ENCODE measurements at regions not wholly inside any gene's neighbourhood (a gene's known extent, or its start where the extent isn't known, plus 50 kb on each side); places are given as distances from the start of the nearest gene placed in this dataset.
"Not testable (repeated sequence)": the region's sequence is repeated elsewhere in the genome, so short reads cannot be mapped to it uniquely, and the experiment has no call there.

DNA sequence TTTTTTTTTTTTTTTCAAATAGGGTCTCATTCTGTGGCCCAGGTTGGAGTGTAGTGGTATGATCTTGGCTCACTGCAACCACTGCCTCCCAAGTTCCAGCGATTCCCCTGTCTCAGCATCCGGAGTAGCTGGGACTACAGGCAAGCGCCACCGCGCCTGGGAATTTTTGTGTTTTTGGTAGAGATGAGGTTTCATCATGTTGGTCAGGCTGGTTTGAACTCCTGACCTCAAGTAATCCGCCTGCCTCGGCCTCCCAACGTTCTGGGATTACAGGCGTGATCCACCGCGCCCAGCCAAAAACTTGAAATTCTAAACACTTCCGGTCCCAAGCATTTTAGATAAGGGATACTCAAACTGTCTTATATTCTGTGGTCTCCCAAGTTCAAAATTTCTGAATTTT is 718.9 kb upstream of the MEF2C start:
- no peak for DNase-seq

DNA sequence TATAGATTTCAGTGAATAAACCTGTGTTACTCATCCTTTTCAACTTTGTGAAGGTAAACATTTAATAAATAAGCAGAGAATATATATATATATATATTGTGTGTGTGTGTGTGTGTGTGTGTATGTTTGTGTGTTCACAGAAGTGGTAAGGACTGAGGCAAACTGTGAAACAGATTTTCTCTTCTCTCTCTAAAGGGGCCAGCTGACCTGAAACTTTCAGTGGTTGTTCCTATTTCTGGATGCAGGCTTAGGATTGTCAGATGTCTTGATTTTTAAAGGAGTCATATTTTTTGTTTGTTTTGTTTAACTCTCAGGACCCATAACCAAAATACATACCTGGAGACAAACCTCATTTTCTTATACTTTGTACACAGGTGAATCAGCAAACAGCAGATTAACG is 714.9 kb upstream of the MEF2C start:
- DNase-seq, result no peak

DNA sequence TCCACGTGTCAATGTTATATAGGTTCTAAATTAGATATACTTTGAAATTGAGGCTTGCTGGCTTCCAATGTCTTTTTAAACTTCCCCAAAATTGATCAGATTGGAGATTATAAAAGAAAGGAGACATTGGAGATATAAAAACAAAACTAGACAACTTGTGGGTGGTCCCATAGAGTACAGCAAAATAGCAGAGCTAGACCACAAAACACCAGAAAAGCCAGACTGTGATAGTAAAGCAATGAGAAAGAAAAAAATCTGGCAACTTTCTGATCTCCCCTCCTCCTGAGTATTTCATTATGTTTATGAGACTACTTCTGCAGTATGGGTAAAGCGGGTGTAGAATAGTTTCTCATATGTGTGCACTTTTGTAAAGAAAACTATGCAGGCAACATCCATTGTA is 713.8 kb upstream of the MEF2C start:
- no peak for DNase-seq

DNA sequence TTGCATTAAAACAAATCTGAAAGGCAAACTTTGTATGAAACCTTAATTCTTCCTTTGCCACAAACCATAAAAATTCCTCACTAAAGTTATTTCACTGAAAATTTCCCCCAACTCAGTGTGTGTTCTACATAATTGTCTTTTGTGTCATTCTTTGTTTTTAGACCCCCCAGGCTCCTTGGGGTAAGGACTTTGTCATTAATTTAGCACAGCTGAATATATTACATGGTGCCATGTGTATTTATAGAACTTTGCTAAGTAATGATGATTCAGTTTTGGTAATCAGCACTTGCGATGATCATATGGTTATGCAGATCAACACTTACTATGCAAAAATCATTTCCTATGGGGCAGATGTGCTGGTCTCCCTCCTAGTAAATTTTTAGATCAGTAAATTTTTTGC is 712.1 kb upstream of the MEF2C start:
- no peak for DNase-seq

DNA sequence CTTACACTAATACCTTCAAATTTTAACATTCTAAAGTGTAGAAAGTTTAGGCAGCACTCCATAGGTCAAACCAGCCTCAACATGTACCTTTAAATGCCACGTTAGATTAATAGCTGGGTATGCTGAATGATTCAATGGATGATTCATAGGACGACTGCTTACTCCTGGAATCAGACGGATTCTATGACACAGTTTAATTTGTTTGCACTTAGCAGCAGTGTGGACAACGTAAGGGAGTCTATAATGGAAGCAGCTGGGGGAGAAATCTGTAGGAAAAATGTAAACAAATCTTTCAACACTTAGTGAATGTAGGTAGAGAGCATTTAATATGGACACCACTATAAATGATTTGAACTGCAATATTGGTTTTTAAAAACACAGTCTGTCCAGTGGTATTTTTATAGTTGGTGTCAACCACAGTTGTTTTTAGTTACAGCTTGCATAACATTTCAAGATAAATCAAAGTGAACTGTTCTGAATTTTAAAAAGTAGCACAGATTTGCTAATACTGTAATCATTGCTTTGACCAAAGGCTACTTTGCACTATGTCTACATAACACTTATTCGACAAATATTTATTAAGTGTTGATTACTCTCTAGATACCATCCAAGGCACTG is 701.5 kb upstream of the MEF2C start:
- DNase-seq, result no peak

DNA sequence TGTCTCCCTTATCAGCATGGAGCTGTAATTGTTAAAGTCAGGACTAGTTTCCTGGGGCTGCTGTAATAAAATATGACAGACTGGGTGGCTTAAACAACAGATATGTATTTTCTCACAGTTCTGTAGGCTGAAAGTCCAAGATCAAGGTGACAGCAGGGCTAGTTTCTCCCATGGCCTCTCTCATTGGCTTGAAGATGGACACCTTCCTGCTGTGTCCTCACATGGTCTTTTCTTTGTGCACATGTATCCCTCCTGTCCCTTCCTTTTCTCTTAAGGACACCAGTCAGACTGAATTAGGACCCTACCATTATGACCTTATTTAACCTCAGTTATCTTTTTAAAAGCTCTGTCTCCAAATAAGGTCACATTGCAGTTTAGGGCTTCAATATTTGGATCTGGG is 700.5 kb upstream of the MEF2C start:
- DNase-seq, result no peak

DNA sequence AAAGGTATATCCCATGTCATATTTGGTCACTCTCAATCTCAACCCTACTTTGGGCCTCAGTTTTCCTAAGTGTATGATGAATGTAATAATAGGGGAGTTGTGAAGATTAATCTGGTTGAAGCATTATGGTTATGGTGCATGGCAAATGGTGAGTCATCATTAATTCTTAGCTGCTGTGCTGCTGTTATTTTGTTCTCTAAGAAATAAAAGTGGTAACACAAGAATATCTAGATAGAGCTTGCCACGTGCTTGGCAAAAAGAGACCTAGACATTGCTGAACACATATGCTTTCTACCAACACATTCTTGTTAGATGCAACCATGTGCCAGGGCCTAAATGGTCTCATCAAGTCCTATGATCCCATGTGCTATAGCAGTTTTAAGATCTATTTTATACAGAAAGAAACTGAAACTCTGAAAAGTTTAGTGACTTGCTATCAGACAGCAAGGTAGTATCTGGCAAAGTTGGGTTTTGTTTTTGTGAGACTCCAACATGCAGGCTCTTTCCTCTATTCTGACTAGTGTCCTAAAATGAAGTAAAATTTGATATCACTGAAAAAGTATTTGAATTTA is 699.9 kb upstream of the MEF2C start:
- no peak for DNase-seq

DNA sequence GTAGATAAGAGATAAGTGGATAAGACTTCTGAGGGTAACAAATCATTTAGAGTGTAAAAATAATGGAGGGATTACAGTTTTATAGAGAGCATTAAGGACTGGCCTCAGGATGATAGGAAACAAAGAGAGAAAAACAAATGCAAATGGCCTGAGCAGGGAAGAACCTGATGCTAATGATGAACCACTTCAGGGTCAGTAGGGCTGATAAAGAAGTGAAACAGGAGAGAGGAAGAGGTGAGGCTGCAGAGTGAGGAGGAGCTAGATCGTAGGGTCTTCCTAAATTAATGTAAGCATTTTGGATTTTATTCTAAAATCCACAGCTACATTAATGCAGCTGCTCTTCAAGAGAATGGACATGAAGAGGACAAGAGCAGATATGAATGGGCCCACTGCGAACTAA is 698.0 kb upstream of the MEF2C start:
- DNase-seq, result no peak

DNA sequence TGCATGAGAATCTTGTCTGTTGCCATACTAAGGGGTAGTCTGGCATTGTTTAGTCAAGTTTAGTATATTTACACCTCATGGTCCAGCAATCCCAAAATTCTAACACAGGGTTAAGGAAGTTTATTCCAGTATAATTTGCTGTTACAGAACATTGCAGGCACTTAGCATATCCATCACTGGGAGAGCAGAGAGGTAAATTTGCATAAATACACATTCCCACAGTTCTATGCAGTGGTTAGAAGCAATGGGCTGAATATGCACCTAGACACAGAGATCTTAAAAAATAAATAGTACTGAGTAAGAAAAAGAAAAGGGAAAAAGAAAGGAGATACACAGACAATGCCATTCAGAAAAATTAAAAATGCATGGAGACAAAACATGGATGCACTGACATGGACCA is 692.3 kb upstream of the MEF2C start:
- no peak for DNase-seq

DNA sequence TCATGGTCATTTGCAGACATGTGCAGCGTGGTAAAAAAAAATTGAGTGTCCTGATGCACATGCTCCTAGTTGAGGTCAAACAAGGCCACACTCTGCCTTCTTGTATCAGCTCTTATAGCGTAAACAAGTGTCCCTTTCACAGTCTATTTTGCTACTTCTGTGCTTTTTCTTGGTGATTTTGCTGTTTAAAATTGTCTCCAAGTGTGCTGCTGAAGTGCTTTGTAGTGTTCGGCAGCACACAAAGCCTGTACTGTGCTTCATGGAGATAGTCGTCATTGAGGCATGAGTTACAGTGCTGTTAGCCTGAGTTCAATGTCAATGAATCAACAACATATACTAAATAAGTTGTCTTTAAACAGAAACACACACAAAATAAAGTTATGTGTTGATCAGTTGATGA is 690.4 kb upstream of the MEF2C start:
- no peak for DNase-seq

DNA sequence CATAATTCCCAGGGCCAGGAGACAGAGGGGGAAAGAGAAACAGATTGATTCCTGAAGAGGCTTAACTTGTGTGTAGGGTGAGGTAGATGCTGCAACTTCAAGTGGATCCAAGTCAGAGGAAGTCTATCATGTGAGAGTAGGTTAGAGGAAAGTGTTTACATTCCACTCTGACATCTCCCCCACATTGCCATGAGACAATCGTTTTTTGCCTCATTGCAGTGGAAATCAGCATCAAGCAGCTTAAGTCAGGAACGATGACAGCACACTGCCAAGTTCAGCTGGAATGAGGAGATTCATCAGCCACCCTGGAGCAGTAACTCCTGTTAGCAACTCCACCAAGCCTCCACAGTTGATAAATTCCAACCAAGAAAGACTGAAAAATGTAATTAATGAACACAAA is 689.7 kb upstream of the MEF2C start:
- no peak for DNase-seq

DNA sequence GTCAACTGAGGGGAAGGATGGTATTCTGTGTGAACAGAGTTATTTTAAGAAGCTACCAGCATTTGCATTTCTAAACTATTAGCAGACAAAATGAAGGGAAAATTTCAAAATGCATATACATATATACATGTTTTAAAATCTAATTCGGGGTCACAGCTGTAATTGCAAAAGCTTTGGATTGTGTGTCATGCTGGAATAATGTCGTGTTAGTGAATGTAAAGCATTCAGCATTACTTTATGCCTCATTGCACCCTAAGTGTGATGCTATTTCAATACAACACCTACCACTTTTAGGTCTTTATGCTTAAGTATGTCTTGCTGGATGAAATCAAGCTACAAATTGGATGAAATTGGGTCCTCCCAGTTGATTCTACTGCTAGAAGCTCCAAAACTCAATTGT is 687.6 kb upstream of the MEF2C start:
- no peak for DNase-seq

DNA sequence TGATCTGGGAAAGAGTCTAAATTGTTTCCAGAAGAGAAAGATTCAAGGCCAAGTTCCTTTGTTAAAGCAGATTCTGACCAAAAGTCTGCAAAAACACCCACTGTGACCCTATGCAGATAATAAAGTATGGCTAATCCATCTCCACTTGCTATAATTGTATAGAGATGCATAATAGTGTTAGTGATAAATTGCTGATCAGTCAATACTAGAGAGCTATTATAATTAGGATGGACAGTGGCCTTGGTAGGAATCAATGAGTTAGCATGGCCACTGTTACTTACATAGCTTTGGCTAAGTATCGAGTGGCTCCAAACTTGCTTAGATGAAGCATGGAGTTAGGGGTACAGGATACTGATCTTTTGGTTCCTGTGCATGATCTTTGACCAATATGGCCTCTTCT is 683.4 kb upstream of the MEF2C start:
- no peak for DNase-seq

DNA sequence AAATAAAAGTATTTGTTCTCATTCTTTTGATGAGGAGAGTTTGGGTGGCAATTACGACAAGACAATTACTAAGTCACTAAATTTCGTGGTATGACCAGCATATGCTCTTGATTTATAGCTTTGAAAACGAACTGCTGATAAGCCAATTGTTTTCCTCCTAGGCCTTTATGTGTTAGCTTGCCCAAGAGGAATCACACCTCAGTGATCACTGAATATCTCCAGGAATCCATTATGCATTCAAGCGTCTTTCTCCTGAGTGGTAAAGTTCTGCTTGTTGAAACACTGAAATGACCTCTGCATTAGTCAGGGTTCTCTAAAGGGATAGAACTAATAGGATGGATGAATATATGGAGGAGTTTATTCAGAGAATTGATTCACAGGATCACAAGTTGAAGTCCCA is 677.7 kb upstream of the MEF2C start:
- no peak for DNase-seq

DNA sequence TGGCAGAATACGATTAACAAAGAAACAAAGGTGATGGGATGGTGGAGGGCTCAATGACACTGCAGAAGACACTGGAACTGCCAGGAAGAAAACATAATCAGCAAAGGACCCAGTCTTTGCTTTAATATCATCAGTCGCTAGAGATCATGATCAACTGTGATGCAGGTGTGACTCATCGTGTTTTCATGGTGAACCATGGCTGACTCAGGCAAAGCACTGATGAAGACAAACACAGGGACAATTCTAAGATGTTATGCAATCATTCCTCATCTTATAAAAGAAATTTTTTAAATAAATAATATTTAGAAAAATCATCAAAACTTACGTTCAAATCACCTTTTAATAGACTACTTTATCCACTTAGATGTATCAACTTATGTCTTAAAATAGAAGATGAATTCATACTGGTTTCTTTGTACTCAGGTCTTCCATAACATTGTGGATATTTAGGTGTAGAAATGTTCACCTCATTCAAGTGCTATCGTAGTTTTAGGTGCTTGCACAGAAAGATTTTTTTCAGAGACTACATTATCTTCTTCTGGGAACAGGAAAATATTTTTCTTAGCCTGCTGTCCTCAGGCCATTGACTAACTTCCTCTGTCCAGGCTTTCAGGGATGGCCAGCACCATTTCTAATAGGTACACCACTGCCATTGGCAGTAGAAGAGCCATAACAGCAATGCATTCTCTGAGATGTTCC is 673.4 kb upstream of the MEF2C start:
- DNase-seq, result no peak

DNA sequence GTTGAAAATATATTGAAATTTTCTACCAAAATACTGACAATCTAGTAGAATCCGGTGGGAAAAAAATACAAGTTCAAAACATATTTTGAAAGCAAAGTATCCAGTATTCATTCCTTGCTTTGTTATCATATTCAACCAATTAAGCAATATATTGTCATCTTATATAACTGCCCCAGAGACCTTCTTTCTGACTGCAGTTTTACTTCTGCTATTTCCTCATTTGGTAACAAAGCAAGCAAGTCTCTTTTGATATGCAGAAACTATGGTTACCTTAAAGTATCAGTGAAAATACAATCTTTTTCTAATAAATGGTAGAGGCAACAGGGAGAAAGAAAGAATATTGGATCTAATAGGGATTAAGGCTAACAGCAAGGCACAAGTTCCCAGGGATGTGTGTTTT is 663.7 kb upstream of the MEF2C start:
- DNase-seq, result no peak

DNA sequence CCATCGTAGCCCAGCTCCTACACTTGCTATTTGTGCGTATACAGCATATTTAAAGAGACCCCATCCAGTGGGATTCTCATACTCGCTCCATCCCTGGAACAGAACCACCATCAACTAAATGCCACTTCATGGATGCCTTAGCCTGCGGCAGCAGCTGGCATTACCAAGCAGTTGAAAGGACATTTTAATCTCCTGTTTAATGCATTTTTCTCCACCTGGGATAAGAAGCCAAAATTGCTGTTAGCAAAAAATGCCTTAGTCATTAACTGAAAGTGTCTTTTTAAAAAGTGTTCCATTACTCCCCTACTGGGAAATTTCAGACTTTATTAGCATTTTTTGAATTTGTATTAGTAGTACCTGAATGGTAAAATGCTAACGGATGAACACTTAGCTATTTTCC is 662.6 kb upstream of the MEF2C start:
- DNase-seq, result no peak

DNA sequence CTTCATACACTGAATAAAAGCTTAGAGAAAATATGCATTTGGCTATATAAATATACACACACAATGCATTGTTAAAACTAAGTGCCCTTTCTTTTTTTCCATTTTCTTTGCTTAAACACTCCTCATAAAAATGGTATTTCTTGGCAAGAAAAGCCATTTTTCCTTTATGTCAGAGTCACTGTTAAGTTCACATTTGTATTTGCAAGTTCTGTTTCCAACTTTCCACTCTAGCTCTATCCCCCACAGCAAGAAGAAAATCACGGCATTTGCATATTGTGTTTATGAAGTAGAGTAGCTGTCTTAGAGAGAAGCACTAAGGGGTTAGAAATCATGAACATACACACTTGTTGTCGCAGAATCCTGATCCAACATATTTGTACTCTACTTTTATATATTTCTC is 662.1 kb upstream of the MEF2C start:
- no peak for DNase-seq

DNA sequence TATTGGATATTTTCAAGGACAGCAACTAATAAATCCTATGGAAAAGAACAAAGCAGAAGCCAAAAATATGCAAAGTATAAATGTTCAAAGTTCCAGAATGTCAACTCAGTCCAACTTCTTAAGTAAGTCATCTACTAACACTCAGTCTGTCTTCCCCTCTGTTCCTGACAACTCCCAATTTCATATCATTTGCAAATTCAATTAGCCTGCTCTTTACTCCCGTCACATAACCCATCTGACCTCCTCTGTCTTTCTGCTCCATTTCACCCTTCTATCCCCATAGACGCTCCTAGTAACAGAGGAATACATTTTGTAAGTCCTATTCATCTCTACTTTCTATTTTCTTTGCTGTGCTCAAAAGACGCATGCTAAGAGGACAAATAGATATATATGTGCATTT is 659.8 kb upstream of the MEF2C start:
- no peak for DNase-seq

DNA sequence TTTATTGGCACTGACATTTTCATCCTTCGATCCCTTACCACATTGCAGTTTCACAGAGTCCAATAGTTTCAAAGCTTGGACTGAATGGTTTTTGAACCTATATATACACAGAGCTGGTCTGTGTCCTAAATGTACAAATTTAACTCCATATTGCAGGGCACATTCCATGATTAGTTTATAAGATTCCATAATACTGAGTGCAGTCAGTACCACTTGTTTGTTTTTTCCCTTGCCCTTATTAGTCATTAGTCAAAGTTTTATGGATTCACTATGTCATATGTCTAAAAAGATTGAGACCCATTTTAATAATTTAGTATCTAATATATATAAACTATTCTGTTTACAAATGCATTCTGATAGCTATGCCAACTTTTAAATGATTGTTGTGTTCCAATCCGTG is 654.8 kb upstream of the MEF2C start:
- no peak for DNase-seq

DNA sequence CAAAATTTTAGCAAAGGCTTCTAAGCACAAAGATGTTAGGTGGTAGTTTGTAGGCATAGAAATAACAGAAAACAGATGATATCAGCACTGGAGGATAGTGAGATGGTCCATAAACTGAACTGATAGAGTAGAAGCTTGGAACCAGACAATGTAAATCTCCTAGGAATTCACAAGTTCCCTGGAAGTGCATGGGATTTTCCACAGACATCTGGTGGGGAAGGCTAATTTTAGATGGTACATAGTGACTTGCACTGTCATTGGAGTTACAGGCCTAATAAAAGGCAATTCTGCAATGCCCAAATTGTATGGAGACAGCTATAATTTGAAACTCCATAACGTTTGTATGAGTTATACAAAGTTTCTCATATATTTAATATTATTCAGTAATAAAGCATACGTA is 653.0 kb upstream of the MEF2C start:
- no peak for DNase-seq

DNA sequence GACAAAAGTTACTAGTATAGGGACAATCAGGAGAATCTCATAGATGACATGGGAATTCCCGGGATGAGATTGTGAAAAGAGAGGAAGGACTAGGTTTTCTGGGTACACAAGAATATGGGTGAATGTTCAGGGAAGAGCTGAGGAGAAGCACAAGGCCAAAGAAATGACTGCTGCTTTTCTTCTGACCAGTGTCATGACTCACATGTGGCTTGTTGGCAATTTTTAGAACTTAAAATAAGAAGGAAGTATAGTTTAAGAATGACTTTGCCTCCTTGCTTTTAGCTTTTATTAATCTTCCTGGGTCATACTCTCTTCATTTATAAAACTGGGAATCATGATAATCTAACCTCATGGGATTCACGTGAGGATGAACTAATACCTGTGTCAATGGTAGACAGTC is 652.4 kb upstream of the MEF2C start:
- DNase-seq, result no peak

DNA sequence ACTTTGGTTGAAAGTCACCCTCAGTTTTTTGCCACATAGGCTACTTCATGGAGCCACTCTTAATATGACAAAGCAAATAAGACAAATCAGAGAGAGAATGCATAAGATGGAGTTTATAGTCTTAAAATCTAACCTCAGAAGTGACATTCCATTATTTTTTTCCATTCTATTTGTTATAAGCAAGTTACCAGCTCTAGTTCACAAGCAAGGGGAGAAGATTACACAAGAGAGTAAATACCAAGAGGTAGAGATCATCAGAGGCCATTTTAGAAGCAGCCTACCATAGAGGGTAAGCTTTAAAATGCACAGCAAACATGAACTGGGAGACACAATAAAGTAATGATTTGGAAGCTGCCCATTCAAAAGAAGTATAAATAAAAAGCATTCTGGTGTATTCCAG is 651.3 kb upstream of the MEF2C start:
- no peak for DNase-seq

DNA sequence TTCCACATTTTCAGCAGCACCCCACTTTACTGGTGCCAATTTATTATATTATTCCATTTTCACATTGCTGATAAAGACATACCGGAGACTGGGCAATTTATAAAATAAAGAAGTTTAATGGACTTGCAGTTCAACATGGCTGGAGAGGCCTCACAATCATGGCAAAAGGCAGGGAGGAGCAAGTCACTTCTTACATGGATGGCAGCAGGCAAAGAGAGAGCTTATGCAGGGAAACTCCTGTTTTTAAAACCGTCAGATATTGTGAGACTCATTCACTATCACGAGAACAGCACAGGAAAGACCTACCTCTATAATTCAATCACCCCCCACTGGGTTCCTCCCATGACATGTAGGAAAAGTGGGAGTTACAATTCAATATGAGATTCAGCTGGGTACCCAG is 641.8 kb upstream of the MEF2C start:
- DNase-seq, result no peak

DNA sequence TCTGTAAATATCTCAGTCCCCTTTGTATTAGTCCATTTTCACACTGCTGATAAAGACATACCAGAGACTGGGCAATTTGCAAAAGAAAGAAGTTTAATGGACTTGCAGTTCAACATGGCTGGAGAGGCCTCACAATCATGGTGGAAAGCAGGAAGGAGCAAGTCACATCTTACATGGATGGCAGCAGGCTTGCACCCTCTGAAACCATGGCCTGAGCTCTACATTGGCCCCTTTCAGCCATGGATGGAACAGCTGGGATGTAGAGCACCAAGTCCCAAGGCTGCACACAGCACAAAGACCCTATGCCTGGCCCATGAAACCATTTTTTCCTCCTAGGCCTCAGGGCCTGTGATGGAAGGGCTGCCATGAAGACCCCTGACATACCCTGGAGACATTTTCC is 640.9 kb upstream of the MEF2C start:
- not testable (repeated sequence) for DNase-seq

Measured in CD4-positive, alpha-beta T cell treated with Interleukin-17A for 1 hour (primary cell).